HCT116 (cell line): ENCODE measurements at regions not wholly inside any gene's neighbourhood (a gene's known extent, or its start where the extent isn't known, plus 50 kb on each side); places are given as distances from the start of the nearest gene placed in this dataset.
"Not testable (repeated sequence)": the region's sequence is repeated elsewhere in the genome, so short reads cannot be mapped to it uniquely, and the experiment has no call there.

Experiments used
- ATAC-seq: fragments of 200-7000 bp; cut with Tn5 transposase; 2 replicates; pipeline ENCODE4 v1.9.1; 2020; ENCODE audit warnings: mild to moderate bottlenecking, moderate library complexity
- BruUV-seq: library from RNA; stranded (reverse); fragments of 400-500 nt; replicated peaks from 2 replicates; lab custom pipeline; 2021; lab: Mats Ljungman, UMichigan
- CTCF ChIA-PET: fragments of 300-600 bp; sonication (Branson Sonifier 250); formaldehyde crosslinking; loops from one replicate; lab custom pipeline; 2021; ENCODE audit warnings: antibody characterized with exemption; lab: Charles Lee
- POLR2A ChIA-PET: fragments of 300-600, 350-600 bp; sonication (Branson Sonifier 250); formaldehyde crosslinking; loops from one replicate; lab custom pipeline; 2021; ENCODE audit warnings: antibody characterized with exemption; lab: Charles Lee
- RAD21 ChIA-PET, 2 experiments: fragments of 300-600 bp; sonication (Branson Sonifier 250); formaldehyde crosslinking; loops; one replicate each; lab custom pipeline; 2023; ENCODE audit warnings: low total read pairs in 2 of 2; ENCODE audit not compliant: uncharacterized antibody in 2 of 2, unreplicated experiment in 2 of 2, low non-redundant PET in 1 of 2; lab: Charles Lee
- DNase-seq: peaks from one replicate; pipeline ENCODE4 v3.0.0-alpha.2; 2010; ENCODE audit warnings: low read depth, low spot score
- H2AFZ ChIP-seq: fragments of 200-600 bp; shearing (Covaris generic), sonication (generic); 2 replicates; pipeline ENCODE4 v1.6.1; 2017; ENCODE audit warnings: low read depth, mixed run types, mixed read lengths, antibody characterized with exemption, low read length; ENCODE audit not compliant: poor library complexity, severe bottlenecking
- H3K27ac ChIP-seq: 2 replicates; pipeline ENCODE4 v1.5.1; 2012; ENCODE audit warnings: low read depth, low read length
- H3K27me3 ChIP-seq: fragments of 200-600 bp; sonication (generic); 2 replicates; pipeline ENCODE4 v1.6.1; 2016; ENCODE audit warnings: mixed run types, low read length, mixed read lengths; ENCODE audit not compliant: insufficient read depth
- H3K36me3 ChIP-seq, 2 experiments: fragments of 200-500 bp in 1 of 2; fragments of 200-600 bp in 1 of 2; sonication (Bioruptor generic) in 1 of 2; sonication (generic) in 1 of 2; 2 replicates each; pipeline versions ENCODE4 v1.5.1 to v1.6.1; 2014 to 2016; ENCODE audit warnings: low read length in 2 of 2, inconsistent platforms in 1 of 2, mixed read lengths in 1 of 2, mixed run types in 1 of 2; ENCODE audit not compliant: insufficient read depth in 2 of 2, control insufficient read depth in 1 of 2
- H3K4me1 ChIP-seq, 2 experiments: fragments of 200-600 bp in 1 of 2; sonication (generic) in 1 of 2; 2 replicates each; pipeline versions ENCODE4 v1.5.1 to v1.6.1; 2012 to 2017; ENCODE audit warnings: low read length in 2 of 2, inconsistent platforms in 1 of 2, mild to moderate bottlenecking in 1 of 2, mixed read lengths in 1 of 2, mixed run types in 1 of 2, moderate library complexity in 1 of 2; ENCODE audit not compliant: insufficient read depth in 2 of 2, control insufficient read depth in 1 of 2
- H3K4me2 ChIP-seq: fragments of 200-600 bp; sonication (generic); 2 replicates; pipeline ENCODE4 v1.6.1; 2017; ENCODE audit warnings: mixed run types, low read length, mixed read lengths
- H3K4me3 ChIP-seq, 2 experiments: fragments of 200-600 bp in 1 of 2; sonication (generic) in 1 of 2; replicated peaks in 1 of 2; 2 replicates each; pipeline ENCODE4 v1.5.1; 2011 to 2016; ENCODE audit warnings: low read length in 2 of 2, control low read depth in 1 of 2, low read depth in 1 of 2, mild to moderate bottlenecking in 1 of 2, mixed read lengths in 1 of 2, mixed run types in 1 of 2
- H3K79me2 ChIP-seq: fragments of 200-600 bp; sonication (generic); 2 replicates; pipeline ENCODE4 v1.6.1; 2017; ENCODE audit warnings: mild to moderate bottlenecking, mixed run types, low read length, moderate library complexity, mixed read lengths; ENCODE audit not compliant: insufficient read depth
- H3K9ac ChIP-seq: fragments of 200-600 bp; sonication (generic); 2 replicates; pipeline ENCODE4 v1.6.1; 2016; ENCODE audit warnings: low read length, mixed read lengths
- H3K9me2 ChIP-seq: fragments of 200-600 bp; sonication (generic), shearing (Covaris generic); 2 replicates; pipeline ENCODE4 v1.6.1; 2017; ENCODE audit warnings: mixed run types, mild to moderate bottlenecking, moderate library complexity; ENCODE audit not compliant: insufficient read depth
- H3K9me3 ChIP-seq, 2 experiments: fragments of 200-500 bp in 1 of 2; fragments of 200-600 bp in 1 of 2; sonication (Bioruptor generic) in 1 of 2; sonication (generic) in 1 of 2; 2 replicates each; pipeline ENCODE4 v1.6.1; 2014 to 2017; ENCODE audit warnings: low read length in 2 of 2, mixed read lengths in 2 of 2, inconsistent platforms in 1 of 2, low read depth in 1 of 2, mild to moderate bottlenecking in 1 of 2, mixed run types in 1 of 2, moderate library complexity in 1 of 2; ENCODE audit not compliant: control insufficient read depth in 1 of 2, insufficient read depth in 1 of 2
- H4K20me1 ChIP-seq: fragments of 200-600 bp; sonication (generic), shearing (Covaris generic); 2 replicates; pipeline ENCODE4 v1.6.1; 2017; ENCODE audit warnings: mixed run types, mild to moderate bottlenecking, moderate library complexity; ENCODE audit not compliant: insufficient read depth
- CTCF ChIP-seq, 3 experiments: fragments of 200-600 bp in 1 of 3; sonication (generic) in 1 of 3; IDR thresholded peaks in 2 of 3; conservative IDR thresholded peaks in 1 of 3; 2 replicates each; pipeline ENCODE4 v1.5.1; 2012 to 2017; ENCODE audit warnings: low read depth in 2 of 3, low read length in 2 of 3, antibody characterized with exemption in 1 of 3, borderline replicate concordance in 1 of 3, control low read depth in 1 of 3, mild to moderate bottlenecking in 1 of 3, mixed read lengths in 1 of 3, mixed run types in 1 of 3, moderate library complexity in 1 of 3; ENCODE audit not compliant: insufficient read depth in 1 of 3
- ELF1 ChIP-seq: IDR thresholded peaks from 2 replicates; pipeline ENCODE4 v1.6.1; 2012; ENCODE audit warnings: low read depth, borderline replicate concordance
- MAX ChIP-seq: IDR thresholded peaks from 2 replicates; pipeline ENCODE4 v1.6.1; 2012
- ZBTB33 ChIP-seq: IDR thresholded peaks from 2 replicates; pipeline ENCODE4 v1.6.1; 2011; ENCODE audit warnings: mild to moderate bottlenecking, low read length, moderate library complexity; ENCODE audit not compliant: insufficient replicate concordance; ENCODE audit errors: extremely low read depth
- intact Hi-C: fragments of 100-400 bp; cut with micrococcal nuclease; formaldehyde crosslinking; loops from 2 replicates; pipeline ENCODE4 v1.10.0; 2022
- TF ChIP-seq, protein P1 (sequence below): IDR thresholded peaks from 2 replicates; pipeline ENCODE4 v1.6.1; 2012

DNA sequence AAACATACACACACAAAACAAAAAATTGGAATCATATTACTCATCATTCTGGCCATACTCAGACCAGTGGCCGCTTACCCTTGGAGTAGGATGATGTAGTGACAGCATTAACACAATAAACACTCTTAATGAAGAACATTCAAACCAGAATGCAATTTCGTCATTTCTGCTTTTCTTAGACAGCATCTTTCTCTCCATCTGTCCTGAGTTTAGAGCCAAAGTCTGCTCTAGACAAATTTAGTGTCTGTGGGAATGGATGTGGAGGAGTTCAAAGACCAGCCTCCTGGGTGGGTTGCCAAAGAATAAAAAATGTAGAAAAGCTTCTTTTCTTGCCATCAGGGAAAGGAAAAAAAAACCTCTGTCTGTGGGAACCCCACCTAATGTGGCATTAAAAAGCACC, 212.4 kb upstream of the POU1F1 start (continued):
- TF ChIP-seq CTCF (IDR thresholded peaks at IDR 0.05 in 2 of 3, conservative IDR thresholded peaks at IDR 0.05 in 1 of 3; ENCODE audit: borderline replicate concordance in 1 of 3, insufficient read depth in 1 of 3, low read depth in 2 of 3, low read length in 2 of 3) (no peak), MAX (no peak), ZBTB33 (no peak), ELF1 (no peak)
- TF ChIP-seq, protein P1, sequence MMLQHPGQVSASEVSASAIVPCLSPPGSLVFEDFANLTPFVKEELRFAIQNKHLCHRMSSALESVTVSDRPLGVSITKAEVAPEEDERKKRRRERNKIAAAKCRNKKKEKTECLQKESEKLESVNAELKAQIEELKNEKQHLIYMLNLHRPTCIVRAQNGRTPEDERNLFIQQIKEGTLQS: no peak

GRCh38 chr3:87486635-87487034, 210.3 kb upstream of the POU1F1 start:
- ATAC-seq, POLR2A ChIA-PET, DNase-seq: not testable (repeated sequence)

More at GRCh38 chr3:87486635-87487034, 210.3 kb upstream of the POU1F1 start:
- H3K9me3 ChIP-seq, H3K27me3 ChIP-seq, H3K4me1 ChIP-seq, H3K9ac ChIP-seq, H3K79me2 ChIP-seq, H3K36me3 ChIP-seq, H3K27ac ChIP-seq, BruUV-seq, RAD21 ChIA-PET, H3K9me2 ChIP-seq, H3K4me3 ChIP-seq, H3K4me2 ChIP-seq, CTCF ChIA-PET, H4K20me1 ChIP-seq, intact Hi-C loops, H2AFZ ChIP-seq: not testable (repeated sequence)
